DND-41 (cell line): ENCODE measurements at regions not wholly inside any gene's neighbourhood (a gene's known extent, or its start where the extent isn't known, plus 50 kb on each side); places are given as distances from the start of the nearest gene placed in this dataset.

Source experiments
- CTCF ChIP-seq: IDR thresholded peaks from 2 replicates; pipeline ENCODE4 v1.5.1; 2012; ENCODE audit warnings: borderline replicate concordance, low read length, moderate library complexity, mild to moderate bottlenecking; ENCODE audit not compliant: poor library complexity, severe bottlenecking; ENCODE audit errors: extremely low read depth
- EZH2 ChIP-seq: IDR thresholded peaks from 3 replicates; pipeline ENCODE4 v1.6.1; 2012; ENCODE audit warnings: borderline replicate concordance, low read depth, mild to moderate bottlenecking, moderate library complexity, low read length, inconsistent platforms; ENCODE audit not compliant: severe bottlenecking

GRCh38 chrX:20595928-20596575 lies 329.3 kb upstream of the RPS6KA3 start:
- TF ChIP-seq CTCF (no peak), EZH2 (no peak)
